H1 (cell line): ENCODE measurements at regions not wholly inside any gene's neighbourhood (a gene's known extent, or its start where the extent isn't known, plus 50 kb on each side); places are given as distances from the start of the nearest gene placed in this dataset.
A peak's percentile ranks its signal among the peaks of the same experiment; 100 is the strongest.

Experiments used
- CTCF ChIA-PET: fragments of 300-600 bp; sonication (Branson Sonifier 250); formaldehyde crosslinking; loops from one replicate; lab custom pipeline; 2021; ENCODE audit not compliant: partially characterized antibody; lab: Charles Lee
- POLR2A ChIA-PET: fragments of 300-600 bp; sonication (Branson Sonifier 250); formaldehyde crosslinking; loops from one replicate; lab custom pipeline; 2021; ENCODE audit warnings: inconsistent platforms; ENCODE audit not compliant: partially characterized antibody; lab: Charles Lee
- DNase-seq, 2 experiments: peaks; one replicate each; pipeline versions ENCODE4 v3.0.0 to v3.0.0-alpha.2; 2010 to 2022; ENCODE audit warnings: low spot score in 2 of 2, low read depth in 1 of 2, mixed read lengths in 1 of 2
- FAIRE-seq: peaks from 2 replicates; lab custom pipeline; 2011; peaks lifted over from hg19 to GRCh38; lab: Jason Lieb, UNC
- H2AFZ ChIP-seq: 2 replicates; pipeline ENCODE4 v1.8.1; 2012; ENCODE audit warnings: low read length, inconsistent platforms
- H2AK5ac ChIP-seq: 2 replicates; pipeline ENCODE4 v1.6.1; 2013; ENCODE audit warnings: low read depth, low read length
- H2BK120ac ChIP-seq: replicated peaks from 2 replicates; pipeline ENCODE3; 2013; ENCODE audit warnings: low read depth, low read length, inconsistent platforms
- H2BK12ac ChIP-seq: 2 replicates; pipeline ENCODE4 v1.6.1; 2013; ENCODE audit warnings: low read depth, low read length
- H2BK15ac ChIP-seq: 2 replicates; pipeline ENCODE4 v1.6.1; 2013; ENCODE audit warnings: low read length
- H2BK20ac ChIP-seq: 2 replicates; pipeline ENCODE4 v1.6.1; 2013; ENCODE audit warnings: low read length
- H2BK5ac ChIP-seq: 2 replicates; pipeline ENCODE4 v1.6.1; 2013; ENCODE audit warnings: low read depth, low read length
- H3K14ac ChIP-seq: 2 replicates; pipeline ENCODE4 v1.6.1; 2013; ENCODE audit warnings: inconsistent platforms; ENCODE audit not compliant: insufficient read length
- H3K18ac ChIP-seq: 2 replicates; pipeline ENCODE4 v1.6.1; 2013; ENCODE audit warnings: low read length; ENCODE audit errors: extremely low read depth
- H3K23ac ChIP-seq: 2 replicates; pipeline ENCODE4 v1.6.1; 2013; ENCODE audit warnings: inconsistent platforms; ENCODE audit not compliant: insufficient read length
- H3K23me2 ChIP-seq: 2 replicates; pipeline ENCODE4 v1.6.1; 2013; ENCODE audit warnings: low read depth, low read length
- H3K27ac ChIP-seq: 2 replicates; pipeline ENCODE4 v1.6.1; 2011; ENCODE audit warnings: low read depth, low read length, inconsistent platforms
- H3K27me3 ChIP-seq, 4 experiments: replicated peaks in 1 of 4; 1 replicate in 1 of 4; 2 replicates in 3 of 4; pipeline versions ENCODE4 v1.6.1 to v1.8.1; 2011 to 2013; ENCODE audit warnings: low read length in 3 of 4, mild to moderate bottlenecking in 3 of 4, inconsistent platforms in 2 of 4, mixed read lengths in 2 of 4, moderate library complexity in 1 of 4; ENCODE audit not compliant: control insufficient read depth in 3 of 4, insufficient read depth in 3 of 4; ENCODE audit errors: extremely low read depth in 1 of 4
- H3K36me3 ChIP-seq, 4 experiments: 2 replicates each; pipeline versions ENCODE4 v1.6.1 to v1.8.1; 2011 to 2013; ENCODE audit warnings: mild to moderate bottlenecking in 4 of 4, low read length in 3 of 4, moderate library complexity in 2 of 4, control low read depth in 1 of 4, inconsistent platforms in 1 of 4; ENCODE audit not compliant: insufficient read depth in 4 of 4, control insufficient read depth in 2 of 4
- H3K4ac ChIP-seq: replicated peaks from 2 replicates; pipeline ENCODE3; 2013; ENCODE audit warnings: low read length, low read depth, mixed read lengths, inconsistent platforms; ENCODE audit not compliant: insufficient read length
- H3K4me1 ChIP-seq, 4 experiments: replicated peaks in 1 of 4; 1 replicate in 1 of 4; 2 replicates in 3 of 4; pipeline versions ENCODE4 v1.6.1 to v1.8.1; 2011 to 2013; ENCODE audit warnings: low read length in 3 of 4, inconsistent platforms in 2 of 4, mixed read lengths in 1 of 4; ENCODE audit not compliant: insufficient read depth in 4 of 4, control insufficient read depth in 3 of 4
- H3K4me2 ChIP-seq, 2 experiments: 2 replicates each; pipeline versions ENCODE4 v1.6.1 to v1.8.1; 2011 to 2013; ENCODE audit warnings: low read depth in 2 of 2, low read length in 2 of 2, control low read depth in 1 of 2, inconsistent platforms in 1 of 2, mild to moderate bottlenecking in 1 of 2; ENCODE audit not compliant: insufficient read depth in 1 of 2
- H3K4me3 ChIP-seq, 4 experiments: fragments of 200-600, 300-600 bp in 1 of 4; sonication (generic), shearing (Covaris generic), sonication (Bioruptor Twin) in 1 of 4; 2 replicates each; pipeline versions ENCODE4 v1.5.1 to v1.8.1; 2011 to 2016; ENCODE audit warnings: low read length in 4 of 4, low read depth in 3 of 4, control low read depth in 2 of 4, inconsistent platforms in 2 of 4, mild to moderate bottlenecking in 2 of 4, mixed read lengths in 1 of 4, moderate library complexity in 1 of 4; ENCODE audit not compliant: insufficient read depth in 2 of 4; ENCODE audit errors: extremely low read depth in 1 of 4
- H3K56ac ChIP-seq: replicated peaks from 2 replicates; pipeline ENCODE3; 2013; ENCODE audit warnings: low read depth, mild to moderate bottlenecking, mixed read lengths, low read length, inconsistent platforms; ENCODE audit not compliant: insufficient read length
- H3K79me1 ChIP-seq: 2 replicates; pipeline ENCODE4 v1.6.1; 2013; ENCODE audit warnings: low read depth, low read length, control low read depth
- H3K79me2 ChIP-seq, 2 experiments: 2 replicates each; pipeline versions ENCODE4 v1.6.1 to v1.8.1; 2012 to 2013; ENCODE audit warnings: low read length in 2 of 2, mild to moderate bottlenecking in 2 of 2, inconsistent platforms in 1 of 2; ENCODE audit not compliant: insufficient read depth in 2 of 2, control insufficient read depth in 1 of 2
- H3K9ac ChIP-seq, 4 experiments: replicated peaks in 1 of 4; 1 replicate in 1 of 4; 2 replicates in 3 of 4; pipeline versions ENCODE4 v1.6.1 to v1.8.1; 2011 to 2013; ENCODE audit warnings: low read depth in 3 of 4, low read length in 3 of 4, control low read depth in 2 of 4, mild to moderate bottlenecking in 2 of 4, moderate library complexity in 2 of 4, inconsistent platforms in 1 of 4; ENCODE audit errors: extremely low read depth in 1 of 4
- H3K9me3 ChIP-seq, 2 experiments: 2 replicates each; pipeline versions ENCODE4 v1.6.1 to v1.8.1; 2012 to 2013; ENCODE audit warnings: mild to moderate bottlenecking in 2 of 2, moderate library complexity in 2 of 2, control low read depth in 1 of 2, inconsistent platforms in 1 of 2, low read depth in 1 of 2, low read length in 1 of 2, mixed read lengths in 1 of 2; ENCODE audit not compliant: insufficient read depth in 2 of 2
- H4K20me1 ChIP-seq, 2 experiments: replicated peaks in 1 of 2; 2 replicates each; pipeline versions ENCODE3 to v1.8.1; 2011 to 2013; ENCODE audit warnings: inconsistent platforms in 2 of 2, low read length in 2 of 2, mild to moderate bottlenecking in 1 of 2; ENCODE audit not compliant: insufficient read depth in 2 of 2, control insufficient read depth in 1 of 2
- H4K5ac ChIP-seq: 2 replicates; pipeline ENCODE4 v1.6.1; 2013; ENCODE audit warnings: low read length, low read depth, mixed read lengths, inconsistent platforms; ENCODE audit not compliant: insufficient read length
- H4K8ac ChIP-seq: 2 replicates; pipeline ENCODE4 v1.8.0; 2013; ENCODE audit warnings: mild to moderate bottlenecking, moderate library complexity, low read length, inconsistent platforms; ENCODE audit not compliant: insufficient read depth; ENCODE audit errors: extremely low read depth
- H4K91ac ChIP-seq: replicated peaks from 2 replicates; pipeline ENCODE3; 2013; ENCODE audit warnings: low read length, mixed read lengths, inconsistent platforms; ENCODE audit not compliant: insufficient read length
- HDAC6 ChIP-seq: IDR thresholded peaks from one replicate; pipeline ENCODE4 v1.7.1; 2012; ENCODE audit warnings: low read depth, mild to moderate bottlenecking, inconsistent platforms, low read length, moderate library complexity
- POLR2AphosphoS5 ChIP-seq: IDR thresholded peaks from 2 replicates; pipeline ENCODE4 v1.6.1; 2011; ENCODE audit warnings: low read depth, low read length
- WGBS, 2 experiments: shearing (Covaris generic) in 1 of 2; methylation state at CpG; one replicate each; pipeline versions ENCODE4 v1.1.6 to v1.1.7; 2013 to 2015; ENCODE audit warnings: low lambda C conversion rate in 2 of 2, mixed read lengths in 2 of 2, inconsistent platforms in 1 of 2, low coverage in 1 of 2, missing lambda C conversion rate in 1 of 2; ENCODE audit not compliant: insufficient replicate concordance in 2 of 2, insufficient coverage in 1 of 2, insufficient read length in 1 of 2; ENCODE audit errors: extremely low coverage in 1 of 2, missing lambda C conversion rate in 1 of 2; 5-methylcytosine and 5-hydroxymethylcytosine counted together

GRCh38 chr21:15130326-15130725 lies 65.5 kb upstream of the NRIP1 start:
- Histone ChIP-seq H3K36me3 (no peaks in the 10 kb centered on the region), H2BK12ac (no peak overlapping the region), H3K14ac (no peak overlapping the region), H4K5ac (no peak overlapping the region), H2BK120ac (no peak overlapping the region), H3K27ac (no peak overlapping the region), H3K4ac (no peak overlapping the region), H2BK20ac (no peak overlapping the region), H3K23ac (no peak overlapping the region), H3K4me1 (no peaks in the 10 kb centered on the region), H3K9me3 (no peaks in the 10 kb centered on the region; a peak in 1 of 4 replicates), H4K8ac (no peak overlapping the region), H2BK15ac (no peak overlapping the region), H4K20me1 (no peaks in the 10 kb centered on the region), H3K4me2 (no peak overlapping the region), H4K91ac (no peak overlapping the region), H3K27me3 (no peaks in the 10 kb centered on the region), H3K18ac (no peak overlapping the region), H3K4me3 (no peak overlapping the region), H3K56ac (no peak overlapping the region), H2BK5ac (no peak overlapping the region), H3K79me1 (no peaks in the 10 kb centered on the region), H3K79me2 (no peaks in the 10 kb centered on the region), H2AK5ac (no peak overlapping the region), H3K9ac (no peak overlapping the region), H2AFZ (peak overlapping the region; percentile 68; the same call in 1 of the 2 replicates), H3K23me2 (no peaks in the 10 kb centered on the region; the same call in 1 of the 2 replicates)
- DNase-seq (no peak), FAIRE-seq (no peak)
- POLR2A ChIA-PET: no interaction called here
- WGBS, 2 experiments: 83% methylated on average over 6 of the region's 6 CpGs; no CpG with 5 or more reads in 1 of the 2 experiments
- no peak for TF ChIP-seq HDAC6
- TF ChIP-seq POLR2AphosphoS5: no peak
- CTCF ChIA-PET: no interaction called here
